GM12873 (cell line): ENCODE measurements at regions not wholly inside any gene's neighbourhood (a gene's known extent, or its start where the extent isn't known, plus 50 kb on each side); places are given as distances from the start of the nearest gene placed in this dataset.

Source experiments
- TF ChIP-seq, protein P1 (sequence below): IDR thresholded peaks from 2 replicates; pipeline ENCODE4 v1.5.1; 2012; ENCODE audit warnings: low read depth, mild to moderate bottlenecking, moderate library complexity, low read length, control low read depth; ENCODE audit not compliant: insufficient read depth; ENCODE audit errors: missing control alignments

DNA sequence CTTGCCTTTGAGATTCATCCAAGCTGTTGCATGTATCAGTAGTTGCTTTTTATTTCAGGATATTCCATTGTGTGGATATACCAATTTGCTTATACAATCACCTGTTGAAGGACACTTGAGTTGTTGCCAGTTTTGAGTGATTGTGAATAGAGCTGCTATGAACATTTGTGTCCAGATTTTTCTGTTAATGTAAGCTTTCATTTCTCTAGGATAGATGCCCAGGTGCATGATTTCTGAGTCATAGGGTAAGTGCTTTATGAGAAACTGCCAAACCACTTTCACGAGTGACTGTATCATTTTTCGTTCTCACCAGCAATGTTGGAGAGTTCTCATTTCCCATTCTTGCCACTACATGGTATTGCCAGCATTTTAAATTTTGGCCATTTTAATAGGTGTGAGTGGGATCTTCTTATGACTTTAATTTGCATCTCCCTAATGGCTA is 434.6 kb upstream of the RGS6 start:
- TF ChIP-seq, protein P1, sequence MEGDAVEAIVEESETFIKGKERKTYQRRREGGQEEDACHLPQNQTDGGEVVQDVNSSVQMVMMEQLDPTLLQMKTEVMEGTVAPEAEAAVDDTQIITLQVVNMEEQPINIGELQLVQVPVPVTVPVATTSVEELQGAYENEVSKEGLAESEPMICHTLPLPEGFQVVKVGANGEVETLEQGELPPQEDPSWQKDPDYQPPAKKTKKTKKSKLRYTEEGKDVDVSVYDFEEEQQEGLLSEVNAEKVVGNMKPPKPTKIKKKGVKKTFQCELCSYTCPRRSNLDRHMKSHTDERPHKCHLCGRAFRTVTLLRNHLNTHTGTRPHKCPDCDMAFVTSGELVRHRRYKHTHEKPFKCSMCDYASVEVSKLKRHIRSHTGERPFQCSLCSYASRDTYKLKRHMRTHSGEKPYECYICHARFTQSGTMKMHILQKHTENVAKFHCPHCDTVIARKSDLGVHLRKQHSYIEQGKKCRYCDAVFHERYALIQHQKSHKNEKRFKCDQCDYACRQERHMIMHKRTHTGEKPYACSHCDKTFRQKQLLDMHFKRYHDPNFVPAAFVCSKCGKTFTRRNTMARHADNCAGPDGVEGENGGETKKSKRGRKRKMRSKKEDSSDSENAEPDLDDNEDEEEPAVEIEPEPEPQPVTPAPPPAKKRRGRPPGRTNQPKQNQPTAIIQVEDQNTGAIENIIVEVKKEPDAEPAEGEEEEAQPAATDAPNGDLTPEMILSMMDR: no peak

DNA sequence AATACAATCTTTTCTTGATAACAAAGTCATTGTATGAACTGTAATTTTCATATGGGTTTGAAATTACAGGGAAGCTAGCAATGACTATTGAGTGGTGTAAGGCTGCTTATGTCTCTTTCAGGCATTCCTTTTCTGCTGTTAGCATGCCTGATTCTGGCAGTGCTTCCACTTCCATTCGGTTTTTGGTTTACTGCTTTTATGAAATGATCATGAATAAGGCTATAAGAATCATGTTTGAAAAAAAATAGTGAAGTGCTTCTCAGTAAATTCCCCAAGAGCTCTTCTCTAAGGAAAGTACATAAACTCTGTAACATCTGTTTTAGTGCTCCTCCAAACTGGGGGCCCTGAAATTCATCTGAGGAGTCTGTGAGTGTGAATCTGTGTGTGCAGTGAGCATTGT is 434.0 kb upstream of the RGS6 start:
- TF ChIP-seq, protein P1: no peak

DNA sequence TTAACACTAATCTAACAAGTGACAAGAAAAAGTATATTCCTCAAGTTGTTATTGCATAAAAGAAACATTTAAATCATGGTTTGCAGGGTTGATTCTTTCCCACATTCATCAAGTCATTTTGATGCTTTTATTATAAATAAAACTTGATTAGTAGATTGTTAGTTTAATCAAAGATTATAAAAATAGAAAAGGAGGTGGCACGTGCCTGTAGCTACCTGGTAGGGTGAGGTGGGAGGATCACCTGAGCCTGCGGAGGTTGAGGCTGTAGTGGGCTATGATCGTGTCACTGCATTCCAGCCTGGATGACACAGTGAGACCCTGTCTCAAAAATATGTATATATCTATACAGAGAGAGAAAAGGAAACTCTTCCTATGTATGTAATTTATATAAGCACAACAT is 433.2 kb upstream of the RGS6 start:
- TF ChIP-seq, protein P1: no peak

DNA sequence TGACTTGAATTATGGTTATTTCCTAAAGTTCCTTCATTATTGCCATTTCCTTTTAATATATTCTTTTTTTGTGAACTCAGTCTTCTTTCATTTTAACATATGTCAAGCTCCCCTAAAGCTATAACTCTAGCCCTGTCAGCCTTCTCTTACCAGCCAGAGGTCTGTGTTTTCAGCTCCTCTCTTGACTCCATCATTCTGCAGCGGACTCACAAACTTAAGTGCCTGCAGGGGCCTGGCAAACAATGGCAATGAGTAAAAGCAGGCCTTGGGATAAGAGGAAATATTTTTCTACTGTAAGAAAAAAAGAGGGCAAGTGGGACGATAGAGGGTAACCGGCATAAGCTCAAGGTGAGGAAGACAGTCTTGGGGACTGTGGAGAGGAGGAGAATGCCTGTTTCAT is 424.5 kb upstream of the RGS6 start:
- TF ChIP-seq, protein P1: no peak

DNA sequence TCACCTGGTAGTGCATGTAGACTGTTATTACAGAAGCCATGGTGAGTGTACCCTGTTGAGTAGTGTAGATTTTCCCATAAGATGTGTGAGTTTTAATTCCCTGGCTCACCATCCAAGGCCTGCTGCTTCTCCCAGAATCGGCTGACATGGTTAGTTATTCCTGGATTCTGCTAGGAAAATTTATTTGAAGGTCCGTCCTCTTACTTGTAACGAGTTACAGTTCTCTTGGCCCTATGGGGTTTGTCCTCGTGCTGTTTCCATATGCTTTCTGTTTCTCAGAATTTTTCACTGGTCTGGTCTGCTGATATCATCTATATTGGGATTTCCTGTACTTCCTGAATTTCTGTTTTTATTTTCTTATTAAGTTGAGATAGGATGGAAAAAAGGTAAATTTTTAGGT is 423.3 kb upstream of the RGS6 start:
- TF ChIP-seq, protein P1: no peak

DNA sequence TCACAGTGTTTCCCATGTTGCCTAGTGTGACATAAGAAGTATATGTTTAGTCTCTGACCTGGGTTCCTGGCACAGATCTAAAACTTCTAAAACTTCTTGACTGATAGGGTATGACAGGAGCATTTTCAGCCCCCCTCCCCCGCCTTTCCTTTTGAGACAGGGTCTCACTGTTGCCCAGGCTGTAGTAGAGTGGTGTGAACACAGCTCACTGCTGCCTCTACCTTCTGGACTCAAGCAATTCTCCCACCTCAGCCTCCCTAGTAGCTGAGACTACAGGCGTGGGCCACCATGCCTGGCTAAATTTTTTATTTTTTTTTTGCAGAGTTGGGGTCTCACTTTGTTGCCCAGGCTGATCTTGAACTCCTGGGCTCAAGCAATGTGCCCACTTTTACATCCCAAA is 421.1 kb upstream of the RGS6 start:
- TF ChIP-seq, protein P1: no peak

DNA sequence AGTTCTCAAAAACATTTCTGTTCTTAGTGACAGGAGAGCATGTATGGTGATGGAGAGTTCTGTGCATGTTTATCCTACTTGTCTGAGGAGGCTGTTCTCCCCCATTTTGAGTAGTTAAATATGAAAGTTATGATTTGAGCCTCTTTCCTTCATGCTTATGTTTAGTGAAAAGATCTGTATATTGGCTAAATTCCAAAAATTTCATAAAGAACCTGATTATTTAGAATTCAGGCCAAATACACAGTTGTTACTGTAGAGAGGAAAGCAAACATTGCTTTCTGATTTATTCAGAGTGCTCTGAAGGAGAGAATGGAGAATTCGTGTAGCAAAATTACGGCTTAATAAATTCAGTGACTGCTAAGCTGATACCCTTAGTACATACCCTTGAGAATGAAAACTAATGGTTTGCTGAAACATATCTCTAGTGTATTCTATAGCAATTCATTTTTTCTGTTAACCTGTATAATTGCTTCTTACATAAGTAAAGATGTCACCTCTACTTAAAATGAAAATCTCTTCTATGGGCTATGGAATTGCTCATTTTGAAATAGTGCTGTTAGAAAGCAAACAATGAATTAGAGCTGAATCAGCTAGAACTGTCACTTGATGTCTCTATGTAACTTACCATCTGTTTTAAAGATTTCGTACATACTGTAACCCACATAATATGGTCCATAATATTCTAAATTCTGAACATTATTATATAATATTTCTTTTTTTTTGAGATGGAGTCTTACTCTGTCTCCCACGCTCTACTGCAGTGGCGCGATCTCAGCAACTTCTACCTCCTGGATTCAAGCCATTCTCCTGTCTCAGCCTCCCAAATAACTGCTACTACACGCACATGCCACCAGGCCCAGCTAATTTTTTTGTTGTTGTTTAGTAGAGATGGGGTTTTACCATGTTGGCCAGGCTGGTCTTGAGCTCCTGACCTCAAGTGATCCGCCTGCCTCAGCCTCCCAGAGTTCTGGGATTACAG is 417.0 kb upstream of the RGS6 start:
- TF ChIP-seq, protein P1: no peak
